ENCODE measurements at regions not wholly inside any gene's neighbourhood (a gene's known extent, or its start where the extent isn't known, plus 50 kb on each side); places are given as distances from the start of the nearest gene placed in this dataset.
"Not testable (repeated sequence)": the region's sequence is repeated elsewhere in the genome, so short reads cannot be mapped to it uniquely, and the experiment has no call there.

- no peak for DNase-seq (ENCODE audit: low read depth)
Observed at GRCh38 chr6:137309078-137309762, 90.0 kb upstream of the IFNGR1 start.

- no peak for DNase-seq (ENCODE audit: low read depth)
Observed at GRCh38 chr6:137307163-137307854, 88.1 kb upstream of the IFNGR1 start.

GRCh38 chr6:137305691-137306090 lies 86.5 kb upstream of the IFNGR1 start:
- no peak for DNase-seq (ENCODE audit: low read depth)

- no peak for DNase-seq (ENCODE audit: low read depth)
Observed at GRCh38 chr6:137304020-137304780, 85.0 kb upstream of the IFNGR1 start.

- no peak for DNase-seq (ENCODE audit: low read depth)
Observed at GRCh38 chr6:137303441-137303840, 84.3 kb upstream of the IFNGR1 start.

- DNase-seq (ENCODE audit: low read depth) = no peak
Observed at GRCh38 chr6:137299681-137300080, 80.5 kb upstream of the IFNGR1 start.

- DNase-seq (ENCODE audit: low read depth) = no peak
Observed at GRCh38 chr6:137297887-137298286, 78.7 kb upstream of the IFNGR1 start.

GRCh38 chr6:137292326-137292725 lies 73.1 kb upstream of the IFNGR1 start:
- DNase-seq (ENCODE audit: low read depth) = not testable (repeated sequence)

- DNase-seq (ENCODE audit: low read depth) = no peak
Observed at GRCh38 chr6:137291441-137291840, 72.3 kb upstream of the IFNGR1 start.

GRCh38 chr6:137290601-137291261 lies 71.5 kb upstream of the IFNGR1 start:
- no peak for DNase-seq (ENCODE audit: low read depth)

- DNase-seq (ENCODE audit: low read depth) = no peak
Observed at GRCh38 chr6:137286916-137287315, 67.7 kb upstream of the IFNGR1 start.

GRCh38 chr6:137286368-137286767 lies 67.2 kb upstream of the IFNGR1 start:
- DNase-seq (ENCODE audit: low read depth) = no peak

GRCh38 chr6:137284811-137285110 lies 65.6 kb upstream of the IFNGR1 start:
- DNase-seq (ENCODE audit: low read depth) = no peak

- no peak for DNase-seq (ENCODE audit: low read depth)
Observed at GRCh38 chr6:137283940-137284810, 65.0 kb upstream of the IFNGR1 start.

- DNase-seq (ENCODE audit: low read depth) = no peak
Observed at GRCh38 chr6:137283080-137283479, 63.9 kb upstream of the IFNGR1 start.

GRCh38 chr6:137282254-137282653 lies 63.1 kb upstream of the IFNGR1 start:
- no peak for DNase-seq (ENCODE audit: low read depth)

GRCh38 chr6:137279279-137279678 lies 60.1 kb upstream of the IFNGR1 start:
- DNase-seq (ENCODE audit: low read depth) = not testable (repeated sequence)

GRCh38 chr6:137277971-137278637 lies 58.9 kb upstream of the IFNGR1 start:
- no peak for DNase-seq (ENCODE audit: low read depth)

GRCh38 chr6:137272403-137272802 lies 53.2 kb upstream of the IFNGR1 start:
- DNase-seq (ENCODE audit: low read depth) = no peak

- DNase-seq (ENCODE audit: low read depth) = no peak
Observed at GRCh38 chr6:137271245-137272183, 52.3 kb upstream of the IFNGR1 start.

Data from stimulated activated CD8-positive, alpha-beta memory T cell treated with anti-CD3 and anti-CD28 coated beads, Interleukin-7, amount 100 ng/mL, for 24 hours (primary cell).